GM12874 (cell line): ENCODE measurements at regions not wholly inside any gene's neighbourhood (a gene's known extent, or its start where the extent isn't known, plus 50 kb on each side); places are given as distances from the start of the nearest gene placed in this dataset.

Experiments
- CTCF ChIP-seq: IDR thresholded peaks from 2 replicates; pipeline ENCODE4 v1.5.1; 2011; ENCODE audit warnings: low read depth, mild to moderate bottlenecking, control low read depth, low read length, moderate library complexity; ENCODE audit not compliant: insufficient read depth

- no peak for TF ChIP-seq CTCF
Measured at GRCh38 chr5:75975496-75975895, 107.7 kb upstream of the SV2C start.

- no peak for TF ChIP-seq CTCF
Measured at GRCh38 chr5:75965292-75965691, 117.9 kb upstream of the SV2C start.

GRCh38 chr5:75964008-75964407 lies 119.2 kb upstream of the SV2C start:
- no peak for TF ChIP-seq CTCF

- no peak for TF ChIP-seq CTCF
Measured at GRCh38 chr5:75963554-75963953, 119.6 kb upstream of the SV2C start.

- TF ChIP-seq CTCF, result no peak
Measured at GRCh38 chr5:75961818-75962217, 121.4 kb upstream of the SV2C start.

GRCh38 chr5:75960129-75960528 lies 123.1 kb upstream of the SV2C start:
- TF ChIP-seq CTCF, result no peak

GRCh38 chr5:75952963-75953362 lies 130.2 kb upstream of the SV2C start:
- TF ChIP-seq CTCF, result no peak

GRCh38 chr5:75952291-75952690 lies 130.9 kb upstream of the SV2C start:
- TF ChIP-seq CTCF, result no peak
